ENCODE measurements at regions not wholly inside any gene's neighbourhood (a gene's known extent, or its start where the extent isn't known, plus 50 kb on each side); places are given as distances from the start of the nearest gene placed in this dataset.

DNA sequence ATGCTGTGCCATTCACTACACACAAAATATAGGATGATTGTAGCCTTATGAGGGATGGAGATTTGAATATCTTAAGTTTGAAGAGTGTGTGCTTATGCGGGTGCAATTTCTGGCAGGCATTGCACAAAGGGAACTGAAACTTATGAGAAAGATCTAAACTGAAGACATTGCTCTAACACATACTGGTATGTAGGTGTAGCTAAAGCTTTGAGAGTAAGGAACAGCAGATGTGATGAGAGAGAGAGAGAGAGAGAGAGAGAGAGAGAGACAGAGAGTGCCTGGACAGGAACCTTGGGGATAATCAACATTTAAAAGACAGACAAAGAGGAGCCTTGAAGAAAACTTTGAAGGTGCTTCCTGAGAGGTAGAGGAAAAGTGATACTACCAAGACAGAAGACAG lies 379.7 kb downstream of the SPRY1 start:
- H4K20me1 ChIP-seq (ENCODE audit: insufficient read depth, low read length) = no peaks in the 10 kb centered on the region
- DNase-seq (ENCODE audit: low read depth) = no peak
- Mint-ChIP-seq H3K27ac (ENCODE audit: unreplicated experiment) (no peak overlapping the region), H3K4me1 (ENCODE audit: low read depth, unreplicated experiment) (peaks cover 1% of the 10 kb centered on the region), H3K27me3 (ENCODE audit: low read depth, unreplicated experiment) (no peaks in the 10 kb centered on the region), H3K4me3 (ENCODE audit: unreplicated experiment) (no peak overlapping the region), H3K36me3 (ENCODE audit: low read depth, unreplicated experiment) (peaks cover 2% of the 10 kb centered on the region), H3K9me3 (ENCODE audit: unreplicated experiment) (peaks cover 8% of the 10 kb centered on the region)
- FAIRE-seq = no peak
- TF ChIP-seq, protein P1, sequence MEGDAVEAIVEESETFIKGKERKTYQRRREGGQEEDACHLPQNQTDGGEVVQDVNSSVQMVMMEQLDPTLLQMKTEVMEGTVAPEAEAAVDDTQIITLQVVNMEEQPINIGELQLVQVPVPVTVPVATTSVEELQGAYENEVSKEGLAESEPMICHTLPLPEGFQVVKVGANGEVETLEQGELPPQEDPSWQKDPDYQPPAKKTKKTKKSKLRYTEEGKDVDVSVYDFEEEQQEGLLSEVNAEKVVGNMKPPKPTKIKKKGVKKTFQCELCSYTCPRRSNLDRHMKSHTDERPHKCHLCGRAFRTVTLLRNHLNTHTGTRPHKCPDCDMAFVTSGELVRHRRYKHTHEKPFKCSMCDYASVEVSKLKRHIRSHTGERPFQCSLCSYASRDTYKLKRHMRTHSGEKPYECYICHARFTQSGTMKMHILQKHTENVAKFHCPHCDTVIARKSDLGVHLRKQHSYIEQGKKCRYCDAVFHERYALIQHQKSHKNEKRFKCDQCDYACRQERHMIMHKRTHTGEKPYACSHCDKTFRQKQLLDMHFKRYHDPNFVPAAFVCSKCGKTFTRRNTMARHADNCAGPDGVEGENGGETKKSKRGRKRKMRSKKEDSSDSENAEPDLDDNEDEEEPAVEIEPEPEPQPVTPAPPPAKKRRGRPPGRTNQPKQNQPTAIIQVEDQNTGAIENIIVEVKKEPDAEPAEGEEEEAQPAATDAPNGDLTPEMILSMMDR (IDR thresholded peaks at IDR 0.05; ENCODE audit: insufficient read depth, low read depth, low read length) = no peak
- TF ChIP-seq EZH2 (IDR thresholded peaks at IDR 0.05; ENCODE audit: insufficient read depth, low read length) = no peak
- no peak overlapping the region for H3K27ac ChIP-seq (ENCODE audit: low read depth, low read length)
- no peak overlapping the region for H3K9ac ChIP-seq (ENCODE audit: low read length)
- no peak overlapping the region for H3K4me3 ChIP-seq (ENCODE audit: insufficient read depth, low read depth, low read length)
- H3K27me3 ChIP-seq (ENCODE audit: insufficient read depth, low read length) = no peaks in the 10 kb centered on the region
- no peak overlapping the region for H2AFZ ChIP-seq (ENCODE audit: low read depth, low read length)
- H3K4me1 ChIP-seq (ENCODE audit: insufficient read depth, low read length) = no peaks in the 10 kb centered on the region
- no peaks in the 10 kb centered on the region for H3K36me3 ChIP-seq (ENCODE audit: insufficient read depth, low read length)
- no peak overlapping the region for H3K4me2 ChIP-seq (ENCODE audit: low read length)
- H3K79me2 ChIP-seq (ENCODE audit: insufficient read depth, low read length) = no peaks in the 10 kb centered on the region
- H3K9me3 ChIP-seq (ENCODE audit: insufficient read depth, low read depth, low read length) = no peaks in the 10 kb centered on the region

DNA sequence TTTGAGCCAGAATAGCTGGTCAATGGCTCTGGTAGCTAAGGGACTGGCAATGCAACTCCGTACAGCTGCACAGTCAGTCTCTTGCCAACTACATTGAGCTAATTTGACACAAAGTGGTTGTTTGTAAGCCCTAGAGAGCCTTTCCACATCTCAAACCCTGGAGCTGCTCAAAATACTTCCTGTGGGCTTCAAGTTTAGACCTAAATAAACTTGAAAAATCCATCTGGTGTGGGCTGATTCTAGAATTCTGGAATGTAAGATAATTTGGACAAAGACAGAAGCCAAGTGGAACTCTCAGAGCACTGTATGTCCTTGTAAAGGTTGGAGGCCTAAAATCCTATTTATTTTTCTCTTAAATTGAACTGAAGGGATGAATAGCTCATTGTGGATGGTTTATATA lies 380.8 kb downstream of the SPRY1 start:
- Mint-ChIP-seq H3K36me3 (ENCODE audit: low read depth, unreplicated experiment) (peaks cover 2% of the 10 kb centered on the region), H3K27ac (ENCODE audit: unreplicated experiment) (no peak overlapping the region), H3K9me3 (ENCODE audit: unreplicated experiment) (peaks cover 8% of the 10 kb centered on the region), H3K4me3 (ENCODE audit: unreplicated experiment) (no peak overlapping the region), H3K4me1 (ENCODE audit: low read depth, unreplicated experiment) (peaks cover 1% of the 10 kb centered on the region), H3K27me3 (ENCODE audit: low read depth, unreplicated experiment) (no peaks in the 10 kb centered on the region)
- no peaks in the 10 kb centered on the region for H3K9me3 ChIP-seq (ENCODE audit: insufficient read depth, low read depth, low read length)
- no peak for FAIRE-seq
- no peaks in the 10 kb centered on the region for H3K4me1 ChIP-seq (ENCODE audit: insufficient read depth, low read length)
- no peak overlapping the region for H3K9ac ChIP-seq (ENCODE audit: low read length)
- TF ChIP-seq, protein P1 (IDR thresholded peaks at IDR 0.05; ENCODE audit: insufficient read depth, low read depth, low read length) = no peak
- no peak for TF ChIP-seq EZH2 (IDR thresholded peaks at IDR 0.05; ENCODE audit: insufficient read depth, low read length)
- peak; percentile 49 for DNase-seq (ENCODE audit: low read depth)
- no peaks in the 10 kb centered on the region for H3K27me3 ChIP-seq (ENCODE audit: insufficient read depth, low read length)
- no peaks in the 10 kb centered on the region for H3K79me2 ChIP-seq (ENCODE audit: insufficient read depth, low read length)
- no peak overlapping the region for H2AFZ ChIP-seq (ENCODE audit: low read depth, low read length)
- H4K20me1 ChIP-seq (ENCODE audit: insufficient read depth, low read length) = no peaks in the 10 kb centered on the region
- H3K27ac ChIP-seq (ENCODE audit: low read depth, low read length) = no peak overlapping the region
- no peaks in the 10 kb centered on the region for H3K36me3 ChIP-seq (ENCODE audit: insufficient read depth, low read length)
- no peak overlapping the region for H3K4me3 ChIP-seq (ENCODE audit: insufficient read depth, low read depth, low read length)
- H3K4me2 ChIP-seq (ENCODE audit: low read length) = no peak overlapping the region

DNA sequence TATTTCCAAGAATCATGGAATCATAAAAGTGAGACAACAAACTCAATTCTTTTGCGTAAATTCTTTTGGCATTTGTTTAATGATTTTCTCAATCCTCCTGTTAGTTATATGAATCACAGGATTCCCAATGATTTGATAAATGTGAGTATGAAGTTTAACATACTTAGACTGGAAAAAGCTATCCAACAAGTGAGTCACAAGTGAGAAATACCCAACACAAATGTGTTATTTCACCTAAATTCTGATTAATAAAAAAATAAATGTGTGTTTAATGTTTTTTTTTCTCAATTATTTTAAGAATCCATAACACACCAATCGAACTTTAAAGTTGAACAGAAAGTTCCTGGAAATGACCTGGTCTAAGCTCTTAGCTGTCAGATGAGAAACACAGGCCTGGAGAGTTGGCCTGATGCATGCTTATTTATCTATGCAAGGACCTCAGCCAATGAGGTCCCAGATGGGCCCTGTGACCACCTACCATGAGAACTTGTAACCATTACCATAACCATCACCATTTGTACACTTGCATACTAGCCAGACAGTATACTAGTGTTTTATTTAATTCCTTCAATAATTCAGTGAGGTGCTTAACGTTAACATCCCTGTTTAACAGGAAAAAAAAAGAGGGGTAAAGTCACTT lies 386.7 kb downstream of the SPRY1 start:
- Histone ChIP-seq H3K9ac (ENCODE audit: low read length) (no peak overlapping the region), H3K79me2 (ENCODE audit: insufficient read depth, low read length) (no peaks in the 10 kb centered on the region), H3K36me3 (ENCODE audit: insufficient read depth, low read length) (no peaks in the 10 kb centered on the region), H2AFZ (ENCODE audit: low read depth, low read length) (no peak overlapping the region), H3K4me1 (ENCODE audit: insufficient read depth, low read length) (peaks cover 18% of the 10 kb centered on the region), H3K27me3 (ENCODE audit: insufficient read depth, low read length) (no peaks in the 10 kb centered on the region), H3K4me2 (ENCODE audit: low read length) (peak overlapping the region; percentile 41), H3K4me3 (ENCODE audit: insufficient read depth, low read depth, low read length) (no peak overlapping the region), H3K27ac (ENCODE audit: low read depth, low read length) (peak overlapping the region; percentile 65), H3K9me3 (ENCODE audit: insufficient read depth, low read depth, low read length) (no peaks in the 10 kb centered on the region), H4K20me1 (ENCODE audit: insufficient read depth, low read length) (no peaks in the 10 kb centered on the region)
- H3K27ac Mint-ChIP-seq (ENCODE audit: unreplicated experiment) = no peak overlapping the region
- peaks cover 4% of the 10 kb centered on the region for H3K9me3 Mint-ChIP-seq (ENCODE audit: unreplicated experiment)
- H3K27me3 Mint-ChIP-seq (ENCODE audit: low read depth, unreplicated experiment) = no peaks in the 10 kb centered on the region
- peaks cover 32% of the 10 kb centered on the region for H3K4me1 Mint-ChIP-seq (ENCODE audit: low read depth, unreplicated experiment)
- TF ChIP-seq, protein P1 (IDR thresholded peaks at IDR 0.05; ENCODE audit: insufficient read depth, low read depth, low read length) = no peak
- no peak for TF ChIP-seq EZH2 (IDR thresholded peaks at IDR 0.05; ENCODE audit: insufficient read depth, low read length)
- DNase-seq (ENCODE audit: low read depth) = peak; percentile 82
- no peak overlapping the region for H3K4me3 Mint-ChIP-seq (ENCODE audit: unreplicated experiment)
- no peak for FAIRE-seq
- H3K36me3 Mint-ChIP-seq (ENCODE audit: low read depth, unreplicated experiment) = peaks cover 2% of the 10 kb centered on the region
